Tibial nerve (tissue), 4 donors: ENCODE measurements at regions not wholly inside any gene's neighbourhood (a gene's known extent, or its start where the extent isn't known, plus 50 kb on each side); places are given as distances from the start of the nearest gene placed in this dataset.

Source experiments
- CTCF ChIP-seq, 5 experiments: fragments of 200-600 bp in 3 of 5; fragments of 450-650 bp in 2 of 5; sonication (generic) in 3 of 5; IDR thresholded peaks; one replicate each; pipeline ENCODE4 v1.5.1; 2016 to 2019; ENCODE audit warnings: antibody characterized with exemption in 5 of 5, mild to moderate bottlenecking in 3 of 5, moderate library complexity in 2 of 5
- EP300 ChIP-seq, 2 donors: sonication (generic); formaldehyde crosslinking; IDR thresholded peaks; one replicate each; pipeline ENCODE4 v1.6.1; 2017; ENCODE audit warnings: antibody characterized with exemption in 2 of 2, mild to moderate bottlenecking in 1 of 2
- POLR2A ChIP-seq, 2 donors: fragments of 450-650 bp; IDR thresholded peaks; one replicate each; pipeline ENCODE4 v1.6.1; 2017; ENCODE audit warnings: antibody characterized with exemption in 2 of 2, mild to moderate bottlenecking in 2 of 2, moderate library complexity in 2 of 2

GRCh38 chr7:52500841-52501240 lies 534.6 kb upstream of the POM121L12 start:
- TF ChIP-seq CTCF (IDR thresholded peaks at IDR 0.05): no peak
- no peak for TF ChIP-seq EP300 (IDR thresholded peaks at IDR 0.05)
- no peak for TF ChIP-seq POLR2A (IDR thresholded peaks at IDR 0.05)
